Hematopoietic multipotent progenitor cell treated with erythropoietin and hydrocortisone succinate and interleukin-3 and kit ligand, for 15 days (in vitro differentiated cells): ENCODE measurements at regions not wholly inside any gene's neighbourhood (a gene's known extent, or its start where the extent isn't known, plus 50 kb on each side); places are given as distances from the start of the nearest gene placed in this dataset.

Experiments used
- DNase-seq: peaks from one replicate; pipeline ENCODE4 v3.0.0-alpha.2; 2015; ENCODE audit warnings: low spot score

DNA sequence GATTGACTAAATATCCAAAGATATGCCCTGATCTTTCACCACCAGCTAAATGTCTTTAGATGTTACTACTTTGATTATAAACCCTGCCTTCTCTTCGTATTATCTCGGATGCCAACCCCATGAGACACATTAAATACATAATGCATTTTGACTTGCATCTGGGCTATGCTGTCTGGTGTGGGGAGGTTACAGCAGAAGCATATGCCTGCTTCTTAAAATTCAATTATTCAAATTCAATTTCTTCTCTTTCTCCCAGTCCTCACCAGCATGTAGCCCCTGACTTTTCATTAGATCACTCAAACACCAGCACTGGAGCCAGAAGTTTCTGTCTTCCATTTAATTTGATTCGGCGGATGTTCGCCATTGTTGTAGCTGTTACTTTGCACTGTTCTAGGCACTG, 360.7 kb upstream of the CAMK1G start:
- no peak for DNase-seq

DNA sequence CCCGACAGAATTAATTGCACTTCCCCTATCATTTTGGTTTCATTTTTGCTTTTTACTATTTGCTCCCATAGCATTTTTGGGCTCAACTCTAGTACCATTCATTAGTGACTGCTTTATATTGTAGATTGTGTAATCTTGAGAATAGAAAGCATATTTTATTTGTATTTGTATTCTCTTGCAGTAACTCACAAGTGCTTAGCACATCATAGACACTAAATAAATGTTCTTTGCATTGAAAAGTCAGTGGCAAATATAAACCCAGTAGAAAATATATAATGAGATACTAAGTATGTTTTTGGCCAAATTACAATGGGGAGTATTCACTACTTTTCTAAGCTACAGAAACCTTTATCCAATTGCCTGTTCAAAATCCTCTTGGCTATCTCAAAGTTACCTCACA, 359.7 kb upstream of the CAMK1G start:
- DNase-seq: no peak

DNA sequence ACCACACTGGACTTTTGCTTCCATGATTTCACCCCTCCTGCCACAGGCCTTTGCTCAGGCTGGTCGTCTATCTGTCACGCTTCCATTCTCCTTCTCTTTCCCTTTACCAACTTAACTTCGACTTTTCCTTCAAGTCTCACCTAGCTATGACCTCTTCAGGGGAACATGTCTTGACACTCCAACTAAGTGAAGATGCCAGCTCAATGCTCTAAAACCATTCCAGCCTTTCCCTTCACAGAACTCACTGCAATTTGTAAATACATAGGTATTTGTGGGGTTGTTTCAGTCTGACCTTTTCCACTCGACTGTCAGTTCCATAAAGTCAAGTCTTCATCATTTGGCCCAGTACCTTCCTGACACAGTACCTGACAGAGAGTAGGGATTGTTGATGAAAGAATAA, 358.6 kb upstream of the CAMK1G start:
- DNase-seq: no peak

DNA sequence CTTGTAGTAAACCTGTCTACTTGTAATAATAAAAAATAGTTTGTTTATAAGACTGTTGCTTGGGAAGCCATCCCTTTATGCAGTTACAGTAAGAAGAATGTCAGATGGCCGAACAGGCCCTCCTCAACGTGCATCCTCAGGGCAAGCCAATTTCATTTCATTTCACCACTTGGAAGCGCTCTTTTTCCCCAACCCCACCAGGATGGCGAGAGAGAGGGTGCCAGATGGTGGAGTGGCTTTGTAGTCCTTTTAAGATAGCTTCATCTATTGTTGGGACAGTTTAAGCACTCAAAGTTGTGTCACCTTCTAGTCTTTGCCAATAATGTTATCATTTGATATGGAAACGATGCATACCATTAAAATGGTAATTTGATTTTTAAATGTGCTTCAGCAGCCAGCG, 356.3 kb upstream of the CAMK1G start:
- DNase-seq: no peak

DNA sequence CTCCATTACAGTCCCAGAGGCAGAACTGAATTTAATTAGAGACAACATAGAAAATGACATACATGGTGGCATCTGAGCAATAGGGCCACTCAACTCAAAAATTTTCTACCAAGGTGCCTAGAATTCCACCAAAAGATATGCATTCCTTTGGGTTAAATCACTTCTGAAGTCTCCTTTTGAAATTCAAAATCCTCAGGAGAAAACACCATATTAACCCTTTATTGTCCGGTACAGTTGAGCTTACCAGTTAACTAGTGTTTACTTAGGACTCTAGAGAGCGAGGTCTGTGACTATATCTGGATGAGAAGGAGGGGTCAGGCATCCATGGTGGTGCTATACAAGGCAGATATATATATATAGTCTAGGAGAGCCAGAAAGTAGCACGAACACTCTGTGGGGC, 355.6 kb upstream of the CAMK1G start:
- DNase-seq: no peak

DNA sequence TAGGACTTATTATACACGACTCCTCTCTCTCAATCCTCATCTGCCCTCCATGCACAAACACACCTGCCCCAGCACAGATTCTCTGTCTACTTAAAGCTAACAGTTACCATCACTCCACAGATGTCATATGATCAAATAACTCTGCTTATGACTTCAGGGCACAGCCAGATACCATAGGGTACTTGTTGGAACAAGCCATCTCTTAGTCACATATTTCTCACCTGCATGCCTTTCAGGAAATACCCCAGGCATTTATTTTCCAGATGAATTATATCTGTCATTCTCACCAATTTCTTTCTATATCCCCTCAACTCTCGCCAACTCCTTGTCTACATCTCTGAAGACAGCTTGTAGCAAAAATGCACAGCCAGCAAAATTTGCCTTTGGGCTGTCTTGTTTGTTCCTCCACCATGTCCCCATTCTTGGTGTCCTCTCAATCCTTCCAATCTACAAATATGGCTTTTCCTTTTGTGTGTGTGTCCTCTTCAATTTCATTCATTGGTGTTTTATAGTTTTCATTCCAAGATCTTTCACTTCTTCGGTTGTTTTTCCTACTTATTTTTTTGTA, 353.9 kb upstream of the CAMK1G start:
- DNase-seq: no peak

DNA sequence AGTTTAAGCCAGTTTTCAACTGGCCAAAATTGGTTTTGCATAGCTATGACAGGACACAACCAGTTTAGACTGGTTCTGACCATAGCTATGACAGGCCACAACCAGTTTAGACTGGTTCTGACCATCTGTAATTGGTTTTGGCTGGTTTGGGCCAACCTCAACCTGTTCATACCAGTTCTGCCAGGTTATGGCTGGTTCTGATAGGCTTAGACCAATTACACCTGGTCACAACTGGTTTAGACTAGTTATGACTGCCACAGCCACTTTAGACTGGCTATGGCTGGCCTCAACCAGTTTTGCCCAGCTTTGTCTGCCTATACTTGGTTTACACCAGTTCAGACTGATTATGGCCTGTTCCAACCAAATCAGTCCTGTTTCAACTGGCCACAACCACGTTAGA, 353.2 kb upstream of the CAMK1G start:
- no peak for DNase-seq

DNA sequence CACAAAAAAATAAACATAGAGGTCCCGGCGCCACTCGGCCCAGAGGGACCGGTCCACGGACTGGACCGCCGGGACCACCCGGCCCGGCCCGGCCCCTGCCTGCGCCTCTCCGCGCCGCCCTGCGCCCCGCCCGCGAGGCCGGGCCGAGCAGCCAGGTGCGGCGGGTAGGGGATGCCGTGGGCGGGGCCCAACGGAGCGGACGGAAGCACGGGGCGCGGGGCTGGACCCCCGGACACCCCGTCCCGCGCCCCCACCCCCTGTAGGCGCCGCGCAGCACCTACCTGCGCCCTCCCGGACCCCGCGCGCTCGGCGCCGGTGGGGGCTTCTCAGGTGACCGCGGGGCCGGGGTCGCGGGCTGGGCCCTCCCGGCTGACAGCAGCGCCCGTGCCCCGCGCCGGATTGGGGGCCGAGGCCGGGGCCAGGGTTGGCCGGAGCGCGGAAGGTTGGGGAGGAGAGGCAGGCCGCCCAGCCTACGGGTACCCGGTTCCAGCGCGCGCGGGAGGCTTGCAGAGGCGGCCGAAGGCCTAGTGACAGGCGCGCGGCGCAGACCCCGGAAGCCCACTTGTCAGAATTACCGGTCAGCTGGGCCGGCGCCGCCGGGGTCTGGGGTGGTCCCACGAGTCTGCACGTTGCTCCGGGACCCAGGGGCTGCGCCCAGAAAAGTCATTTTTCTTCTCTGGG, 351.9 kb upstream of the CAMK1G start:
- DNase-seq: no peak

DNA sequence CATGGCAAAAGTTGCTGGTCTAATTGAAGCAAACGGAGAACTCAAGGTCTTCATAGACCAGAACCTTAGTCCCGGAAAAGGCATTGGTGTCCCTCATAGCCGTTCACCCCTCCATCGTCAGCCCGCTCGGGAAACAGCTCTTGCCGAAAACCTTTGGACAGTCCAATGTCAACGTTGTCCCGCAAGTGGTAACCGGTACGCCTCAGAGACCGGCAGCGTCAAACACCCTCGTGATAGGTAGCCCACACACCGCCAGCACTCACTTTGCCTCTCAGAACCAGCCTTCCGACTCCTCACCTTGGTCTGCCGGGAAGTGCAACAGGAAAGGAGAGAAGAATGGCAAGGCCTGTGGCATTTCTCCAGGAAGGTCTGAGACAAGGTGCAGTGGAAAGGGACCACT, 351.3 kb upstream of the CAMK1G start:
- no peak for DNase-seq

DNA sequence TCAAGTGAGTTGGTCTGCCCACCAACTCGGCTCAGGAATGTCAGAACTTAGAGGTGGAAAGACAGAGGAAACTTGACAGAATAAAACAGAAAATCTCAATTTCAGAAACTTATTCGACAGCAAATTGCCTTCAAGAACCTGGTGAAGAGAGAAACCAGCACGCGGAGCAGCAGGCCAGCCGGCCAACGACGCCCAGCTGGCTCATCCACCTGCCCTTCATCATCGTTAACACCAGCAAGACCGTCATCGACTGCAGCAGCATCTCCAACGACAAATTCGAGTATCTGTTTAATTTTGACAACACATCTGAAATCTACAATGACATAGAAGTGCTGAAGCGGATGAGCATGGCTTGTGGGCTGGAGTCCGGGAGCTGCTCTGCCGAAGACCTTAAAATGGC, 350.8 kb upstream of the CAMK1G start:
- DNase-seq: no peak

DNA sequence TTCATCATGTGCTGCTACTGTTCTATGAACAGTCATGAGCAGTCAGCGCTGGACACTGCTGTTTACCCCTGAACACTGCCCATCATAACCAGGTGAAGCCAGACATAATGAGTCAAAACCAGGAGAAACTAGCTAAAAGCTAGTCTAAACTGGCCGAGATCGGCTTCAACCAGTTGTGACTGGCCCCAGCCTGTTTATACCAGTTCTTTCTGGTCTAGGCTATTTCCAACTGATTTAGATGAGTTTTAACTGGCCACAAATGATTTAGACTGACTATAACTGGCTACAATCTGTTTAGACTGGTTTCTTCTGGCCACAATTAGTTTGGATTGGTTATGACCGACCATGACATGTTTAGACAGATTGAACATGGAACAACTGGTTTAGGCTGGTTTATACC, 348.3 kb upstream of the CAMK1G start:
- DNase-seq: no peak

DNA sequence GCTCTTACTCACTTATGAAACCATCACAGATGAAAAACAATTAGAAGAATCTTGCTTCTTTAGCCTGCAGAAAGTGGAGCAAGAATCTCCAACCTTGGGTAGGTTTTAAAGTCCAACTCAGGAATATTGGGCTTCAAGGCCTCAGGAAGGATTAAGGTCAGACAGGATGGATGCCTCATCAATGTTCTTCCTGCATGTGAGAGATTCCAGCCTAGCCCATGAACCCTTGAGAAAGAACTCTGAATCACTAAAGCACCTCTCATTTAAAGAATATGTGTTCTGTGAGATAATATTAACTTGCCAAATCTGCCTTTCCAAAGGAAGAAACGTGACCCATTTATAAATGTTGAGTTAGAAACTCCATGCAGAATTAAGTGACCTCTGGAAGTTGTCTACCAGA, 345.2 kb upstream of the CAMK1G start:
- no peak for DNase-seq

DNA sequence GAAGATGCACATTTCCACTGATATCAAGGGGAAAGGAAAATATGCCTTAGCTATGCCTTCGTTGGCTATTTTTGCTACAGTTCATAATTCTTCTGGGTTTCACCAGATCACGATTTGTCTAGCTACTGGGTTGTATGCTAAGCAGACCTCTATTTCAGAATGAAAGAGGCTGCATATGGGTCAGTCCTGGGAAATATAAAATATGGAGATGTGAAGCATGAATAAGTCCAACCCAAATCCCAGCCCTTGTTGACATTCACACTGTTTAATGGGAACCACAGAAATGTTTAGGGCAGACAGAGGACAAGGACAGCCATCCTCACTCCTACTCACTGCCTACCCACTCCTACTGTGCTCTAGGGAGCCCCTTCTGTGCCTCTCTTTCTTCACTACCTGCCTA, 343.2 kb upstream of the CAMK1G start:
- DNase-seq: no peak

DNA sequence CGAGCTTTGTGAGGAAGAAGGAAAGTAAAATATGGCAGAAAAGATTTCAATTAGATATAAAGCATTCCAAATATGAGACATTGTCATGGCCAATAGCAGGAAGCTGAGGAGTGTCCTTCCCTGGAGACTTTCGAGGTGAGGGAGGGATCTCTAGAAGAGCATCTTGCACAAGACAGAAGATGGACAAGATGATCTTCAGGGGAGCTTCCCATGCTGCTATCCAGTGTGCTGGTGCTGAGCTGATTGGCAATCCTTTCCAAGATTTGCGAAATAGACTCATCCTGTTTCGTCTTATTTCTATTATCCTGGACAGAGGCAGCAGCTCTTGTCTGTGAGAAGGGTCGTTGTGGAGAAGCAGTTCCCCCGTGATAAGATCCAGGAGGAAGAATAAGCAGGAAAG, 342.0 kb upstream of the CAMK1G start:
- DNase-seq: no peak

DNA sequence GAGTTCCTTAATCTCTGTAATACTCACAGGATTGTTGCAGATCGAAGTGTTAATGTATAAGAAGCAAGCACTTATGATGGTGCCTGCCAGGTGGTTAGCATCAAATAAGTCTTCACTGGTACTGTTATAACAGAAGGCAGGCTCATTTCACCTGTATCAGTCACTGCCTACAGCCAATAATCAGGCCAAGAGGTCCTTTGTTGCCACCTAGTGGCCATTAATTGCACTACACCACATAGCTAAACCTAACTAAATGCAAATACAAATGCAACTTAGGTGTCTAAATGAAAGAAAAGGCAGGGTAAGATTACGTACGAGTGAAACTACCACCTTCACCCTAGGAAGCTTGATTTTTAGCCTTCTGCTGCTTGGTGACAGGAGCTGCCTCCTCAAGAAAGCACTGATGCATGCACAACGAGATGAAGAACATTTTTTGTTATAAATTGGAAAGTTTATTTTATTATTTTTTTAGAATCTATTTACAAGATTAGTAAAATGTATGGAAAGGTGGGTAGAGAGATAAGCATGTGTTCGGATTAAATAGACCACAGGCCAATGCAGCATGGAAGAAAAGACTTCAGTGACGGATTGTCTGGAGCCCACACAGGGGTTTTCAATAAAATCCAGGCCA, 334.8 kb upstream of the CAMK1G start:
- DNase-seq: peak; percentile 56

DNA sequence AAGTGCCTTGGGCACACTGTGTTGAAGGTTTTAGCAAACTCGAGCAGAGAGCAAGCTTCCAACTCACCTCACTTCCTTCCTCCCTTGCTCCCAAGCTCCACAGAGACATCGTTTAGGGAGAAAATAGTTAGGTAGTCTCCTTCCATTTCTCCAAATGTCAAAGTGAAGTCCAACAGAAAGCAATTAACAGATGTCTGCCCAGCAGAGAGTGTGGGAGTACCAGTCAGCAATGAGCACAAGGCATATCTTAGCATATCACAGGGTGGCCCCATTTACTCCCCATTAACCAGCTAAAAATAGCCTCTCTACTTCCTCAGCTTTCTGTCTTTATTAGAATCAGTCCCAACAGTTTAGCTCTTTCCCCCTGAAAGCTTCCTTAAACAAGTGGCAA, 334.2 kb upstream of the CAMK1G start:
- DNase-seq: no peak

DNA sequence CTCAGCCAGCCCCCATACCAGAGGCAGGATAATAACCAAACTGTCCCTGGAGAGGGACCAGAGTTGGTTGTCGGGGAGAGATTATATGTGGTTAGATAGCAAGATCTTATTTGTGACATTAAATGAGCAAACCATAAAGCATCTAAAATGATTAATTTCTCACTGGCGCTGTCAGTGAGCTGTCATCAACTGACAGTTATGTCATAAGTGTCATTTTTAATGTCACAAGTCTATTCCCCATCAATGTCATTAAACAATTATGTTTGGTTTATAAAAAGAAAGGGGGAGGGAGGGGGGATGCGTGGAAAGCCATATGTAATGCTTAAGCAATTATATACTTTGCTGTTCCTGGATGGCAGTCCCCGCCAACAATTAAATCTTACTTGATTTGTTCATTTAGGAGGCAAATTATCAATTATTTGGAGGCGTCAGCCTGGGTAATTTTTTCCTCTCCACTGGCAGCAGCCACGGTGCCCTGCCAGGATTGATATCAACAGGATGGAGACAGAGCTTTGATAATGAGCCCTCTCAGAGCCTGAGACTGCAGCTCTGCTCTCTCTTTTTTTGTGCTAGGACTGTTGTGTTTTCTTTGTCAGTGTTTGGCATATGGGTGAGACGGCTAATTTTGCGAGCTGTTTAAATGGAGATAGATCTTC, 333.6 kb upstream of the CAMK1G start:
- no peak for DNase-seq

DNA sequence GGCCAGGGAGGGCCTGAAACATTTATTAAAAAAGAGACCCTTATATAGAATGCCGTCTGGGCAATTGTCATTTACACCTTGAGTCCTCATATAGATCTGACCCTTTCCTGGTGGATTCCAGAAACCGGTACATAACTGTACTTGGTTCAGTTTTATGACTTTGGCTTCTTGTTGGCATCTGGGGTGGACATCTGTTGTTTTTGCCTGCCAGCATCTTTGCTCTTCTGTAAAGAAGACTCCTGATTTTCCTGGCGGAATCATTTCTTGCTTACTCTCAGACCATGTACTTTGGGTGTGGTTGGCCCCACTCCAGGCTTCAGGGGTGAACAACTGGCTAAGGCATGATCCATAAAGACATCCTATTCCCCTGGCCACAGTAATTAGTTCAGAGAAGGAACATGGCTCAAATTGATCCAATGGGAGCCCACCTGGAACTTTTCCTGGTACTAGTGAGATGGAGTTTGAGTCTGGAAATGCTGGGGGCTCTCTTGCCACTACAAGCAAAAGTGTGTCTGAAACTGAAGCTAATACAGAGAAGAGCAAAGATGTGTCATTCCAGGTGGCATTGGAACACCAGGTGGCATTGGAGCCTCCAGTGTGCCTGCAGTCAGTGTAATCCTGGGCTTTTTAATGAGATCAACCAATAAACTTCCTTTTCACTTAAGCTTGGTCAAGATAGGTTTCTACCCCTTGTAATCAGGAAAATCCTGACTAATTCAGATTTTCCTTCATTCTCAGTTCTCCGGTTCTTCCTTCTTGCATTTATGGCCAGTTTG, 332.5 kb upstream of the CAMK1G start:
- DNase-seq: no peak

DNA sequence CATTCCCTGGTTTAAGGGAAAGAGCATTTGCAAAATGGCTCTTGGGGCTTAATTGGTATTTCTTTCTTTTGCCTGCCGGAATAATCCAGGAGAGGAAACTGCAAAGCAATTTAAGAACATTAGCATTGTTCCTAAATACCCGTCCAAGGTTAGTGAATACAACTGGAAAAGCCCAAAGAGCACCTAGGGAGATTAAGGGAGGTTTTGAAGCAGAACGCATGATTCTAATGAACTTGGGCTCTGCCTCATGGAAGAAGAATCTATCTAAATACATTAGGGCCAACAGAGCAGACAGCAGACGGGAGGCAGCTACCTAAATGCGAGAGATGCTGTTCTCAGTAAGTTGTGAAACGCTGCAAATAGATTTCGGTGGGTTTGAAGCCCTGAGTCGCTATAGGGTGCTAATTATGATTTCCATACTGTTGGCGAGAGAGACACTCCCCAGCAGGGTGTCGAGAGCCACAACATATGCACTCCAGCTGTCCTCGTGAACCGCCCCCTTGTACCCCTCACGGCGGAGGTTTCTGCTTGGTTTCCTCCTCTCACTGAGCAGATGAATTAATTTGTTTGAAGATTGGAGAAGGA, 326.7 kb upstream of the CAMK1G start:
- no peak for DNase-seq

DNA sequence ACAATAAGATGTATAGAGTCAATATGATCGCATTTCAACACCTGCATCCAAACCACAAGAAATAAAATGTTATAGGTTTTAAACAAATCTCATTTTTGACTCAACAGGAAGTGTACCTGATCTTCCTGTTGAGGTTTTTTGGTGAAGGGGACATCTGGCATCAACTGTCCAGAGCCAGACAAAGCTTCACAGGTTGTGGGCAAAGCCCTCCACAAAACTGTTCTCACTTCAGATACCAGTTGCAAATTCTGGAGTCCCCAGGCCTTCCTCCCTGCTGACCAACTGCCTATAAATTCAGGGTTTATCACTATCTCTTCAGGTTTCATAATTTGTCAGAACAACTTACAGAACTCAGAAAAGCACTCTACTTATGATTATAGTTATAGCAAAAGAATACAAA, 326.1 kb upstream of the CAMK1G start:
- no peak for DNase-seq

DNA sequence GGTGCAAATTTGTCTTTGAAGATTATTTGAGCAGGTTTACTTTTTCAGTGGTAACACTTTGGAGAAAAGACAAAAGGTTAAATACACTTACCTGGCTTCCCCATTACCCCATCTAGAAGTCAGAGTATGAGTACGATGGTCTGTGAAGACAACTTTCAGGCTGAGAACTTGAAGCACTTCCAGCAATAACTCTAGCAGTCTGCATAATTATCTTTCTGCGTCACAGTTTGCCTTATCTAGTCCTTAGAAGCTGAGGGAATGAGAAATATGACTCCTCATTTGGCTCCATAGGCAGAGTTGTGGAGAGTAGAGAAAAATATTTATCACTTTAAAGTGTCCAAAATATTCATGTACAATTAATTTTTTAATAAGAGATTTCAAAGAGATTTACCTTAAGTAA, 323.4 kb upstream of the CAMK1G start:
- no peak for DNase-seq

DNA sequence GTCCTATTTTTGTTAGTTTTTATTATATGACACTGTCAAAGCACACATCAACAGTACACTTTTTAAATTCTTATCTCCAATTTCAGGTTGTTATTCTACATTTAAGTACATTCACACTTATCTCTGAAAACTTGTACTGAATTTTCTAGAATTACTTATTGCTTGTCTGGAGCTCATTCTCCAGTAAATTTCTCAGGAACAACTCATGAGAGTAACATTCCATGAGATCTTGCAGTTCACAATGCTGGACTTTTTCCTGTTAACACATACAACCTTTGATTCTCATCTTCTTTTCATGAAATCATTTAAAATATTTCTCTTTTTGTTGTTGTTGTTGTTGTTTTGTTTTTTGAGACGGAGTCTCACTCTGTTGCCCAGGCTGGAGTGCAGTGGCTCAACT, 320.9 kb upstream of the CAMK1G start:
- no peak for DNase-seq
